ENCODE measurements at regions not wholly inside any gene's neighbourhood (a gene's known extent, or its start where the extent isn't known, plus 50 kb on each side); places are given as distances from the start of the nearest gene placed in this dataset.
"Not testable (repeated sequence)": the region's sequence is repeated elsewhere in the genome, so short reads cannot be mapped to it uniquely, and the experiment has no call there.

GRCh38 chr14:39641224-39641623, 209.0 kb upstream of the FBXO33 start:
- Mint-ChIP-seq H3K27ac (no peak overlapping the region), H3K36me3 (ENCODE audit: insufficient read depth) (no peaks in the 10 kb centered on the region), H3K4me1 (ENCODE audit: low read depth) (no peaks in the 10 kb centered on the region), H3K9me3 (ENCODE audit: low read depth) (peaks cover 8% of the 10 kb centered on the region), H3K27me3 (no peaks in the 10 kb centered on the region), H3K4me3 (ENCODE audit: low read depth) (no peak overlapping the region)
- no peak for DNase-seq (ENCODE audit: low spot score, unreplicated experiment)
- no peak for TF ChIP-seq CTCF (IDR thresholded peaks at IDR 0.05; ENCODE audit: unreplicated experiment)

GRCh38 chr14:39639009-39639408, 206.8 kb upstream of the FBXO33 start:
- DNase-seq (ENCODE audit: low spot score, unreplicated experiment); H3K27me3 Mint-ChIP-seq; H3K4me1 Mint-ChIP-seq (ENCODE audit: low read depth); H3K9me3 Mint-ChIP-seq (ENCODE audit: low read depth); H3K36me3 Mint-ChIP-seq (ENCODE audit: insufficient read depth); H3K27ac Mint-ChIP-seq; H3K4me3 Mint-ChIP-seq (ENCODE audit: low read depth): not testable (repeated sequence)

- H3K4me1 Mint-ChIP-seq (ENCODE audit: low read depth) = no peaks in the 10 kb centered on the region
- peaks cover 3% of the 10 kb centered on the region for H3K36me3 Mint-ChIP-seq (ENCODE audit: insufficient read depth)
- H3K27ac Mint-ChIP-seq = no peak overlapping the region
- DNase-seq (ENCODE audit: low spot score, unreplicated experiment) = no peak
- H3K4me3 Mint-ChIP-seq (ENCODE audit: low read depth) = no peak overlapping the region
- H3K9me3 Mint-ChIP-seq (ENCODE audit: low read depth) = peaks cover 2% of the 10 kb centered on the region
- no peak for TF ChIP-seq CTCF (IDR thresholded peaks at IDR 0.05; ENCODE audit: unreplicated experiment)
- H3K27me3 Mint-ChIP-seq = no peaks in the 10 kb centered on the region
Observed at GRCh38 chr14:39628087-39628486, 195.9 kb upstream of the FBXO33 start.

GRCh38 chr14:39626589-39627576, 194.7 kb upstream of the FBXO33 start:
- Mint-ChIP-seq H3K4me1 (ENCODE audit: low read depth) (no peaks in the 10 kb centered on the region), H3K4me3 (ENCODE audit: low read depth) (no peak overlapping the region), H3K27me3 (no peaks in the 10 kb centered on the region), H3K9me3 (ENCODE audit: low read depth) (peaks cover 3% of the 10 kb centered on the region), H3K36me3 (ENCODE audit: insufficient read depth) (peaks cover 3% of the 10 kb centered on the region), H3K27ac (no peak overlapping the region)
- no peak for TF ChIP-seq CTCF (IDR thresholded peaks at IDR 0.05; ENCODE audit: unreplicated experiment)
- no peak for DNase-seq (ENCODE audit: low spot score, unreplicated experiment)

GRCh38 chr14:39621678-39622077, 189.4 kb upstream of the FBXO33 start:
- H3K27ac Mint-ChIP-seq = no peak overlapping the region
- H3K4me3 Mint-ChIP-seq (ENCODE audit: low read depth) = no peak overlapping the region
- peaks cover 3% of the 10 kb centered on the region for H3K36me3 Mint-ChIP-seq (ENCODE audit: insufficient read depth)
- TF ChIP-seq CTCF (IDR thresholded peaks at IDR 0.05; ENCODE audit: unreplicated experiment) = no peak
- H3K27me3 Mint-ChIP-seq = no peaks in the 10 kb centered on the region
- H3K9me3 Mint-ChIP-seq (ENCODE audit: low read depth) = peaks cover 3% of the 10 kb centered on the region
- H3K4me1 Mint-ChIP-seq (ENCODE audit: low read depth) = no peaks in the 10 kb centered on the region
- DNase-seq (ENCODE audit: low spot score, unreplicated experiment) = no peak

GRCh38 chr14:39621223-39621622, 189.0 kb upstream of the FBXO33 start:
- Mint-ChIP-seq H3K9me3 (ENCODE audit: low read depth) (peaks cover 3% of the 10 kb centered on the region), H3K27ac (no peak overlapping the region), H3K27me3 (no peaks in the 10 kb centered on the region), H3K4me1 (ENCODE audit: low read depth) (no peaks in the 10 kb centered on the region), H3K4me3 (ENCODE audit: low read depth) (no peak overlapping the region), H3K36me3 (ENCODE audit: insufficient read depth) (peaks cover 3% of the 10 kb centered on the region)
- no peak for TF ChIP-seq CTCF (IDR thresholded peaks at IDR 0.05; ENCODE audit: unreplicated experiment)
- DNase-seq (ENCODE audit: low spot score, unreplicated experiment) = no peak

Measured in progenitor cell of endocrine pancreas (in vitro differentiated cells).